H1 (cell line): ENCODE measurements at regions not wholly inside any gene's neighbourhood (a gene's known extent, or its start where the extent isn't known, plus 50 kb on each side); places are given as distances from the start of the nearest gene placed in this dataset.

Experiments
- TF ChIP-seq, protein P1 (sequence below): IDR thresholded peaks from 2 replicates; pipeline ENCODE4 v1.6.1; 2012; ENCODE audit warnings: low read length, inconsistent platforms

DNA sequence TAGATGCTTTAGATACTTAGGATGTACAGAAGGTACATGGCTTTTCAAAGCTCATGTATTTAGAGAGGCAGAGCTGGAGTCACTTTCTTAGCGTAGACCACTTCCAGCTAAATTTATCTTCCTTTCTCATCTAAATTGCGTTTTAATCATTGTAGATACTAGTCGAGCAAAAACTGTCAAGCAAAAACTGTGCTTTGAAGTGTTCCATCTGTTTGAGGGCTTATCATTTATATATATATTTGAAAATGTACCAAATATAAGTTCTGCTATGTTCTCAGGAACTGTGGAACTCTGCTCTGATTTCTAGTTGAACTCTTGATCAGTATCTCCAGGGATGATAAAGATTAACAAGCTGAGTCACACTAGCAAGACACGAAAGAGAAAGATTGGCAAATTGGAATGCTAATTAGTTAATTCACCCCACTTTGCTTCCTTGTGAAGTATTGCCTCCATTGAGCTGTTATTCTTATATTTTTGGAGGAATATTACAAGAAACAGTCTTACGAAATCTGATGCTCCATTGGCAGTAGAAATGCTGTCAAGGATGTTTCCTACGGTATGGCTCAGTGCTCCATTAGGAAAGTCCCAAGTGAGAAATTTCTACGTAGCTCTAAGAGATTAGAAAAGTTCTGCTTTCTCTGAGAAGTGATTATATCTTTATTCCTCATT, 310.7 kb downstream of the AEBP2 start (continued):
- TF ChIP-seq, protein P1, sequence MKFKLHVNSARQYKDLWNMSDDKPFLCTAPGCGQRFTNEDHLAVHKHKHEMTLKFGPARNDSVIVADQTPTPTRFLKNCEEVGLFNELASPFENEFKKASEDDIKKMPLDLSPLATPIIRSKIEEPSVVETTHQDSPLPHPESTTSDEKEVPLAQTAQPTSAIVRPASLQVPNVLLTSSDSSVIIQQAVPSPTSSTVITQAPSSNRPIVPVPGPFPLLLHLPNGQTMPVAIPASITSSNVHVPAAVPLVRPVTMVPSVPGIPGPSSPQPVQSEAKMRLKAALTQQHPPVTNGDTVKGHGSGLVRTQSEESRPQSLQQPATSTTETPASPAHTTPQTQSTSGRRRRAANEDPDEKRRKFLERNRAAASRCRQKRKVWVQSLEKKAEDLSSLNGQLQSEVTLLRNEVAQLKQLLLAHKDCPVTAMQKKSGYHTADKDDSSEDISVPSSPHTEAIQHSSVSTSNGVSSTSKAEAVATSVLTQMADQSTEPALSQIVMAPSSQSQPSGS: no peak
